ENCODE measurements at regions not wholly inside any gene's neighbourhood (a gene's known extent, or its start where the extent isn't known, plus 50 kb on each side); places are given as distances from the start of the nearest gene placed in this dataset.

DNA sequence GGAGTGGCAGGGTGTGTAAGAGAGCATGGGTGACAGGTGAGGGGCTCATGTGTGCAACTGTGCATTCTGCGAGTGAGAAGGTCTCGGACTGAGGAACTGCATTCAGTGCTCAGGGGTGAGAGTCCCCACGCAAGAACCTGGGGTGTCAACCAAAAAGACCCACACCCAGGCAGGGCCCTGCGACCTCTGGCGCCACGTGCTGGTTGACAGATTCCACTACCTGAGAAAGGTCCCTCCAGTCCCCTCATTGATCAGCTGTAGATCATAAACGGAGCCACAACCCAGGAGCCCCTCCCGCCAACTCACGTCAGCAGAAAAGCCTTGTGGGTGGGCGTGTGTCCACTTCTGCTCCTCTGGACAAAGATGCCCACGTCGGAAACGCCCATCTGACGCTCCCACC, 98.7 kb downstream of the ASCL4 start:
- H4K20me1 ChIP-seq (ENCODE audit: low read depth), result no peaks in the 10 kb centered on the region
- H3K9ac ChIP-seq, result no peak overlapping the region
- H2AFZ ChIP-seq (replicated peaks), result no peak overlapping the region
- DNase-seq (ENCODE audit: low spot score), result no peak
- H3K4me1 ChIP-seq, result no peaks in the 10 kb centered on the region
- TF ChIP-seq, protein P1, sequence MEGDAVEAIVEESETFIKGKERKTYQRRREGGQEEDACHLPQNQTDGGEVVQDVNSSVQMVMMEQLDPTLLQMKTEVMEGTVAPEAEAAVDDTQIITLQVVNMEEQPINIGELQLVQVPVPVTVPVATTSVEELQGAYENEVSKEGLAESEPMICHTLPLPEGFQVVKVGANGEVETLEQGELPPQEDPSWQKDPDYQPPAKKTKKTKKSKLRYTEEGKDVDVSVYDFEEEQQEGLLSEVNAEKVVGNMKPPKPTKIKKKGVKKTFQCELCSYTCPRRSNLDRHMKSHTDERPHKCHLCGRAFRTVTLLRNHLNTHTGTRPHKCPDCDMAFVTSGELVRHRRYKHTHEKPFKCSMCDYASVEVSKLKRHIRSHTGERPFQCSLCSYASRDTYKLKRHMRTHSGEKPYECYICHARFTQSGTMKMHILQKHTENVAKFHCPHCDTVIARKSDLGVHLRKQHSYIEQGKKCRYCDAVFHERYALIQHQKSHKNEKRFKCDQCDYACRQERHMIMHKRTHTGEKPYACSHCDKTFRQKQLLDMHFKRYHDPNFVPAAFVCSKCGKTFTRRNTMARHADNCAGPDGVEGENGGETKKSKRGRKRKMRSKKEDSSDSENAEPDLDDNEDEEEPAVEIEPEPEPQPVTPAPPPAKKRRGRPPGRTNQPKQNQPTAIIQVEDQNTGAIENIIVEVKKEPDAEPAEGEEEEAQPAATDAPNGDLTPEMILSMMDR (IDR thresholded peaks at IDR 0.05), result peak; percentile 7
- no peak for TF ChIP-seq EZH2 (IDR thresholded peaks at IDR 0.05)
- H3K4me1 Mint-ChIP-seq, result no peaks in the 10 kb centered on the region
- H3K36me3 Mint-ChIP-seq, result no peaks in the 10 kb centered on the region
- H3K9me3 Mint-ChIP-seq, result no peaks in the 10 kb centered on the region
- H3F3A ChIP-seq (ENCODE audit: low read depth), result no peaks in the 10 kb centered on the region
- H3K4me2 ChIP-seq, result no peak overlapping the region
- H3K79me2 ChIP-seq (ENCODE audit: low read depth), result no peaks in the 10 kb centered on the region
- no peak overlapping the region for H3K27ac ChIP-seq
- H3K4me3 ChIP-seq, result no peak overlapping the region
- peaks cover 7% of the 10 kb centered on the region for H3K27me3 Mint-ChIP-seq (ENCODE audit: insufficient read depth, low read depth)
- H3K9me3 ChIP-seq (ENCODE audit: low read depth), result no peaks in the 10 kb centered on the region
- no peaks in the 10 kb centered on the region for H3K36me3 ChIP-seq
- H3K27me3 ChIP-seq, result peaks cover 52% of the 10 kb centered on the region
- H3K27ac Mint-ChIP-seq, result no peak overlapping the region
- no peak overlapping the region for H3K4me3 Mint-ChIP-seq

DNA sequence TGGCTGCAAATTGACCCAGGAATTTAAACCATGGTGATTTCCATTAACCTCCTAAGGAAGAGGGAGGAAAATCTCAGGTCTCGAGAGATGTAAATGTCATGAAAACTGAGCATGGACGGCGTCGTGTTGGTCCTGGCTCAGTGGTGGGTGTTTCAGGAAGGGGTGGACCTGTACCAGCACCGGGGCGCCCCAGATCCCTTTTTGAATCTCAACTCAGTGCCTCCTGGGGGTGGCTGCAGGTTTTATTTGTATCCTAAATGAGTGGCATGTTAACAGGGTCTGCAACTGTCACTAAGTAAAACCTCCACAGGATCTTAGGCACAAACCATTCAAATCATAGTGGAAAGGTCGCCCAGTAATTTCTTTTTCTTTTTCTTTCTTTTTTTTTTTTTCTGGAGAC, 101.3 kb downstream of the ASCL4 start:
- Histone ChIP-seq H3K9ac (no peak overlapping the region), H3K4me1 (no peaks in the 10 kb centered on the region), H3K9me3 (ENCODE audit: low read depth) (no peaks in the 10 kb centered on the region), H3F3A (ENCODE audit: low read depth) (no peaks in the 10 kb centered on the region), H3K27me3 (peaks cover 38% of the 10 kb centered on the region), H3K4me2 (no peak overlapping the region), H3K36me3 (no peaks in the 10 kb centered on the region), H3K79me2 (ENCODE audit: low read depth) (no peaks in the 10 kb centered on the region), H2AFZ (replicated peaks) (no peak overlapping the region), H3K27ac (no peak overlapping the region), H3K4me3 (no peak overlapping the region), H4K20me1 (ENCODE audit: low read depth) (no peaks in the 10 kb centered on the region)
- Mint-ChIP-seq H3K36me3 (no peaks in the 10 kb centered on the region), H3K4me1 (no peaks in the 10 kb centered on the region), H3K27me3 (ENCODE audit: insufficient read depth, low read depth) (peaks cover 7% of the 10 kb centered on the region), H3K4me3 (no peak overlapping the region), H3K9me3 (no peaks in the 10 kb centered on the region), H3K27ac (no peak overlapping the region)
- no peak for TF ChIP-seq EZH2 (IDR thresholded peaks at IDR 0.05)
- no peak for TF ChIP-seq EZH2phosphoT487 (IDR thresholded peaks at IDR 0.05)
- TF ChIP-seq, protein P1 (IDR thresholded peaks at IDR 0.05), result no peak
- DNase-seq (ENCODE audit: low spot score), result no peak

DNA sequence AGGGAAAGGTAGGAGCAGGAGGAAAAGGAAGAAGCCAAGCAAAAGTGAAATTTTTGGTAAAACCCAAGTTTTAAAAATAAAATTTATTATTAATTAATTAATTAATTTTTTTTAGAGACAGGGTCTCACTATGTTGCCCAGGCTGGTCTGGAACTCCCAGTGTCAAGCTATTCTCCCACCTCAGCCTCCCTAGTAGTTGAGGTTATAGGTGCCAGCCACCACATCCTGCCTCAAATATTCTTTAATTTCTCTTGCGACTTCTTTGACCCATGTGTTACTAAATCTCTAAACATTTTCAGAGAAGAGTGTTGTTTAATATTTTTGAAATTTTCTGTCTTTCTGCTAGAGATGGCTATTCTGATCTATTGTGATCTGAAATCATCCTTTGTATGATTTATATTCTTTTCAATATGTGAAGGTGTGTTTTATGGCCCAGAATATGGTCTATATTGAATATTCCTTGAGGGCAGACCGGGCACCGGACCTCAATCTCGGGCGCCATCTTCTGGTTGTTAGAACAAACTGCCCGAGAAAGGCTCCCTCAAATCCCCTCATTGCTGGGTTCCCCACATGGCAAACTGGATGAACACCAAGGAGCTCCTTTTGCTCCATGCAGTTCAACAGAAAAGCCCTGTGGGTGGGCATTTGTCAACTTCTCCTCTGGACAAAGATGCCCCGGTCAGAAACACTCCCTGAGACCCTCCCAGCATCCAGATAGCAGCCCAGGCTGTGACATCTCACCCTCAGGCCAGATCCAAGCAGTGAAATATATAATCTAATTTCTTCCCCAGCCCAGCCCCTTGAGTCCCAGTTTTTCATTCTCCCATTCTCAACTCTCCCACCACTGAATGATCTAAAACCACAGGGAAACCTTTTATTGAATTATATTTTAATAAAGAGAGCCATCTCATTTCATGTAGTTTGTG, 110.5 kb downstream of the ASCL4 start:
- no peak overlapping the region for H2AFZ ChIP-seq (replicated peaks)
- H3K4me1 ChIP-seq, result no peaks in the 10 kb centered on the region
- H3K4me2 ChIP-seq, result no peak overlapping the region
- H3K9me3 Mint-ChIP-seq, result no peaks in the 10 kb centered on the region
- no peak overlapping the region for H3K4me3 ChIP-seq
- H3K36me3 ChIP-seq, result no peaks in the 10 kb centered on the region
- H3K27me3 Mint-ChIP-seq (ENCODE audit: insufficient read depth, low read depth), result peaks cover 18% of the 10 kb centered on the region
- H3K4me1 Mint-ChIP-seq, result peaks cover 2% of the 10 kb centered on the region
- no peaks in the 10 kb centered on the region for H3K9me3 ChIP-seq (ENCODE audit: low read depth)
- H3K36me3 Mint-ChIP-seq, result no peaks in the 10 kb centered on the region
- no peaks in the 10 kb centered on the region for H4K20me1 ChIP-seq (ENCODE audit: low read depth)
- TF ChIP-seq EZH2 (IDR thresholded peaks at IDR 0.05), result no peak
- no peak for TF ChIP-seq EZH2phosphoT487 (IDR thresholded peaks at IDR 0.05)
- TF ChIP-seq, protein P1 (IDR thresholded peaks at IDR 0.05), result peak; percentile 87
- H3K79me2 ChIP-seq (ENCODE audit: low read depth), result no peaks in the 10 kb centered on the region
- no peak overlapping the region for H3K27ac ChIP-seq
- no peak overlapping the region for H3K4me3 Mint-ChIP-seq
- H3K27me3 ChIP-seq, result peaks cover 53% of the 10 kb centered on the region
- H3F3A ChIP-seq (ENCODE audit: low read depth), result no peaks in the 10 kb centered on the region
- no peak overlapping the region for H3K9ac ChIP-seq
- peak; percentile 85 for DNase-seq (ENCODE audit: low spot score)
- H3K27ac Mint-ChIP-seq, result no peak overlapping the region
